Spleen (tissue), 11 donors: ENCODE measurements at regions not wholly inside any gene's neighbourhood (a gene's known extent, or its start where the extent isn't known, plus 50 kb on each side); places are given as distances from the start of the nearest gene placed in this dataset.

Experiments used
- DNase-seq: peaks from one replicate; pipeline ENCODE4 v3.0.0-alpha.2; 2020
- H3K27ac ChIP-seq, 8 donors: fragments of 200-600 bp; sonication (generic) in 7 of 8; 1 replicate in 4 of 8; 2 replicates in 4 of 8; pipeline versions ENCODE4 v1.5.0 to v1.8.0; 2016 to 2021; ENCODE audit warnings: inconsistent platforms in 4 of 8, mild to moderate bottlenecking in 4 of 8, moderate library complexity in 1 of 8
- H3K27me3 ChIP-seq, 7 donors: fragments of 200-600 bp; sonication (generic) in 6 of 7; replicated peaks in 1 of 7; 1 replicate in 4 of 7; 2 replicates in 3 of 7; pipeline versions ENCODE4 v1.5.0 to v1.8.0; 2016 to 2021; ENCODE audit warnings: inconsistent platforms in 3 of 7, mild to moderate bottlenecking in 1 of 7
- H3K36me3 ChIP-seq, 6 donors: fragments of 200-600 bp; sonication (generic) in 5 of 6; 1 replicate in 4 of 6; 2 replicates in 2 of 6; pipeline versions ENCODE4 v1.5.0 to v1.8.0; 2016 to 2021; ENCODE audit warnings: inconsistent platforms in 2 of 6
- H3K4me1 ChIP-seq, 6 donors: fragments of 200-600 bp; sonication (generic) in 5 of 6; 1 replicate in 3 of 6; 2 replicates in 3 of 6; pipeline versions ENCODE4 v1.5.0 to v1.8.0; 2016 to 2021; ENCODE audit warnings: inconsistent platforms in 3 of 6
- H3K4me3 ChIP-seq, 8 donors: fragments of 200-600 bp; sonication (generic) in 7 of 8; 1 replicate in 4 of 8; 2 replicates in 4 of 8; pipeline versions ENCODE4 v1.5.0 to v1.8.0; 2016 to 2021; ENCODE audit warnings: inconsistent platforms in 4 of 8, mild to moderate bottlenecking in 4 of 8, moderate library complexity in 2 of 8
- H3K9me3 ChIP-seq, 8 donors: fragments of 200-600 bp; sonication (generic) in 7 of 8; 1 replicate in 4 of 8; 2 replicates in 4 of 8; pipeline versions ENCODE4 v1.5.0 to v1.8.0; 2016 to 2021; ENCODE audit warnings: inconsistent platforms in 4 of 8
- POLR2A ChIP-seq, 3 donors: fragments of 450-650 bp; IDR thresholded peaks; one replicate each; pipeline ENCODE4 v1.5.1; 2017; ENCODE audit warnings: antibody characterized with exemption in 3 of 3, mild to moderate bottlenecking in 1 of 3
- POLR2AphosphoS5 ChIP-seq, 3 donors: sonication (generic); formaldehyde crosslinking; IDR thresholded peaks; one replicate each; pipeline ENCODE4 v1.5.1; 2017; ENCODE audit warnings: antibody characterized with exemption in 3 of 3
- WGBS, 5 donors: extraction: QIAGEN DNeasy Blood & Tissue Kit in 3 of 5; methylation state at CpG; one replicate each; pipeline versions ENCODE4 v1.1.5 to v1.1.7; 2013 to 2018; 5-methylcytosine and 5-hydroxymethylcytosine counted together
- intact Hi-C: fragments of 100-400 bp; cut with DNase I; formaldehyde crosslinking; loops from one replicate; pipeline ENCODE4 v1.15.0; 2023; ENCODE audit warnings: low total_unique reads
- TF ChIP-seq, protein P1 (sequence below), 11 experiments: fragments of 200-600 bp in 7 of 11; fragments of 450-650 bp in 4 of 11; sonication (generic) in 4 of 11; IDR thresholded peaks in 8 of 11; conservative IDR thresholded peaks in 3 of 11; 1 replicate in 7 of 11; 2 replicates in 4 of 11; pipeline versions ENCODE4 v1.4.0 to v1.8.0; 2016 to 2021; ENCODE audit warnings: antibody characterized with exemption in 11 of 11, inconsistent platforms in 4 of 11, mild to moderate bottlenecking in 1 of 11
- donor health status: healthy with polysubstance abuse.
- donor health status: DM: no; HTN: no; CAD: no; lungs with moderate emphysema.
- donor health status: DM: no; HTN: no; CAD: no.
- donor health status: Bipolar disorder and iron deficiency.
- donor health status: healthy.
- donor health status: DM: no; HTN: no; CAD: no.
- donor health status: DM: yes; HTN: yes; CAD: no.

DNA sequence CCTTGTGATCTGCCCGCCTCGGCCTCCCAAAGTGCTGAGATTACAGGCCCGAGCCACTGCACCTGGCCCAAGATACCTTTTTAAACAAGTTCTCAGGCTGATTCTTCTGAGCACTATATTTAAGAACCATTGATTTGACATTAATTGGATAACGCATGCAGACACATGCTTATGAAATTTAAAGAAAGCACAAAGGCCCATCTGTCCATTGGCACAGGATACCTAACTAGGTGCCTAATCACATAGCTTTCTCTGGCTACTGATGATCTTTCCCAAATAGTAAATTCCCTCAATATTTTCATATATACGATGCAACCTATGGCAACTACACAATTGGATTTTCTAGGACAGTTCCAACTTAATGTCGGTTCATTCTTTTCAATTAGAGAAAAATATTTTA, 62.5 kb upstream of the STAM2 start:
- Histone ChIP-seq H3K4me3 (no peak overlapping the region), H3K36me3 (no peaks in the 10 kb centered on the region), H3K27ac (no peak overlapping the region), H3K27me3 (no peaks in the 10 kb centered on the region), H3K9me3 (peaks cover 0 to 19% (median 12%) of the 10 kb centered on the region in 8 donors), H3K4me1 (peaks cover 0 to 5% (median 0%) of the 10 kb centered on the region in 6 donors)
- TF ChIP-seq POLR2A (IDR thresholded peaks at IDR 0.05) (no peak), POLR2AphosphoS5 (IDR thresholded peaks at IDR 0.05) (no peak)
- TF ChIP-seq, protein P1, sequence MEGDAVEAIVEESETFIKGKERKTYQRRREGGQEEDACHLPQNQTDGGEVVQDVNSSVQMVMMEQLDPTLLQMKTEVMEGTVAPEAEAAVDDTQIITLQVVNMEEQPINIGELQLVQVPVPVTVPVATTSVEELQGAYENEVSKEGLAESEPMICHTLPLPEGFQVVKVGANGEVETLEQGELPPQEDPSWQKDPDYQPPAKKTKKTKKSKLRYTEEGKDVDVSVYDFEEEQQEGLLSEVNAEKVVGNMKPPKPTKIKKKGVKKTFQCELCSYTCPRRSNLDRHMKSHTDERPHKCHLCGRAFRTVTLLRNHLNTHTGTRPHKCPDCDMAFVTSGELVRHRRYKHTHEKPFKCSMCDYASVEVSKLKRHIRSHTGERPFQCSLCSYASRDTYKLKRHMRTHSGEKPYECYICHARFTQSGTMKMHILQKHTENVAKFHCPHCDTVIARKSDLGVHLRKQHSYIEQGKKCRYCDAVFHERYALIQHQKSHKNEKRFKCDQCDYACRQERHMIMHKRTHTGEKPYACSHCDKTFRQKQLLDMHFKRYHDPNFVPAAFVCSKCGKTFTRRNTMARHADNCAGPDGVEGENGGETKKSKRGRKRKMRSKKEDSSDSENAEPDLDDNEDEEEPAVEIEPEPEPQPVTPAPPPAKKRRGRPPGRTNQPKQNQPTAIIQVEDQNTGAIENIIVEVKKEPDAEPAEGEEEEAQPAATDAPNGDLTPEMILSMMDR (IDR thresholded peaks at IDR 0.05 in 8 of 11, conservative IDR thresholded peaks at IDR 0.05 in 3 of 11) = no peak
- no peak for DNase-seq
- 90 to 97% (median 95%) methylated on average over 6 of the region's 6 CpGs for WGBS, 5 donors
- intact Hi-C loops = no loop called here

DNA sequence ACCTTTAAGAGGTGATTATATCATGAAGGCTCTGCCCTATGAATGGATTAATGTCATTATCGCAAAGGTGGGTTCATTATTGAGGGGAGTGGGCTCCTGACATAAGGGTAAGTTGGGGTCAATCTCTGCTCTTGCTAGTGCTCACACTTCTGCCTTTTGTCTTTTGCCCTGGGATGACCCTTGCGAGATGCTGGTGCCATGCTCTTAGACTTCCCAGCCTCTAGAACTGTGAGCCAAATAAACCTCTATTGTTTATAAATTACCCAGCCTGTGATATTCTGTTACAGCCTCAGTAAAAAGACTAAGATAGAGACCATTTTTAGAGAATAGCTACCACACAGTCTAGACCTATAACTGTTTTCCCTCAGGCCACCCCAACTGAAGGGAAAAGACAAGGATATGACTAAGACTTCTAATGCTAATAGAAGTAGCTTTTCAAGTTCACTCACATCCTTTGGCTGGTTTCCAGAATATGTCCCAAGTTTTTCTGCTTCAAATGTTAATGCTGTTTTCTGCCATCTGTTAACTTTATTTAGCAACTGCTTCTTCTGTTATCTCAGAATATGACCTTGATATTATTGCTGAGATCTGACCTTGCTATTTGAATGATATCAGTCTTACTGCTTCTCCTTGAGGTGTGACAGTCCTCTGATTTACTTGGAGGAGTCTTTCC, 65.1 kb upstream of the STAM2 start:
- no peaks in the 10 kb centered on the region for H3K27me3 ChIP-seq
- 47 to 92% (median 50%) methylated on average over 2 of the region's 2 CpGs for WGBS, 5 donors
- H3K27ac ChIP-seq = no peak overlapping the region
- TF ChIP-seq POLR2A (IDR thresholded peaks at IDR 0.05) (no peak), POLR2AphosphoS5 (IDR thresholded peaks at IDR 0.05) (no peak)
- TF ChIP-seq, protein P1 (IDR thresholded peaks at IDR 0.05 in 8 of 11, conservative IDR thresholded peaks at IDR 0.05 in 3 of 11) = no peak
- intact Hi-C loops = no loop called here
- no peak overlapping the region for H3K4me3 ChIP-seq
- peaks cover 0 to 19% (median 12%) of the 10 kb centered on the region in 8 donors for H3K9me3 ChIP-seq
- H3K4me1 ChIP-seq = peaks cover 0 to 5% (median 0%) of the 10 kb centered on the region in 6 donors
- H3K36me3 ChIP-seq = no peaks in the 10 kb centered on the region
- no peak for DNase-seq

DNA sequence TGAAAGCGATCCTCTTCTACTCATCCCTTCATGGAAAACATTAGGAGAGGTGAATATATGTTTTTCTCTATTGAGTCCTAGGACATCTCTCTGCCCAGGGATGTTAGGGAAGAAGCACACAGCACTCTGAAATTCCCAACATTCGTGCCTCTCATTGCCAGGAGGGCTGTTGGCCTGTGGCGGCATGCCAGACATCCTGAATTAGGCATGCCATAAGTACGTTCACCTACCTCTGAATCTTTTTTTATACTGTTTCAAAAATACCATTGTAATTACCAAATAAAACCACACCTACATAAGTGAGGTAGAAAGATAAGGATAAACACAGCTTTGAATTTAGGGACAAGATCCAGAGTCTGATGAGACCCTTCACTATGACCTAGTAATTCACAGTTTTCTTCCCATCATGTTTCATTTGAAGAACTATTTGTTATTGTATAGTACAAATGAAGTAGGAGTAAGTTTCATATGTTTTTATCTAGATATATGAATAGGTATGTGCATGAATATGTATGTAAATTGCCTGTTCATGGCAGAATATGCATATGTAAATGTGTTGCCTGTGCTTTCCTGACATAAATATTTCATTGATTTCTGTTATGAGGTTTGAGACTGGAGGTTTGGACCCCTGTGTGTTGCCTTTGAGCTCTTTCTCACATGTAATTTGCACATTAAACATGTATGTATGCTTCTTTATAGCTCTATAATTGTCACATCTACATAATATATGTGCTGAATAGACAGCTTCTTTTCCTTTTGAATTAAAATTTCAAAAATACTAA, 66.6 kb upstream of the STAM2 start:
- H3K27me3 ChIP-seq = peaks cover 0 to 8% (median 0%) of the 10 kb centered on the region in 7 donors
- peaks cover 0 to 5% (median 0%) of the 10 kb centered on the region in 6 donors for H3K4me1 ChIP-seq
- WGBS, 5 donors = 81 to 91% (median 85%) methylated on average over 4 of the region's 4 CpGs
- no peak for TF ChIP-seq POLR2AphosphoS5 (IDR thresholded peaks at IDR 0.05)
- no peak for TF ChIP-seq POLR2A (IDR thresholded peaks at IDR 0.05)
- TF ChIP-seq, protein P1 (IDR thresholded peaks at IDR 0.05 in 8 of 11, conservative IDR thresholded peaks at IDR 0.05 in 3 of 11) = no peak
- H3K9me3 ChIP-seq = peaks cover 0 to 19% (median 12%) of the 10 kb centered on the region in 8 donors
- intact Hi-C loops = no loop called here
- no peak overlapping the region for H3K27ac ChIP-seq
- no peak overlapping the region for H3K4me3 ChIP-seq
- no peaks in the 10 kb centered on the region for H3K36me3 ChIP-seq
- no peak for DNase-seq
